Keratinocyte (primary cell): ENCODE measurements at regions not wholly inside any gene's neighbourhood (a gene's known extent, or its start where the extent isn't known, plus 50 kb on each side); places are given as distances from the start of the nearest gene placed in this dataset.
"Not testable (repeated sequence)": the region's sequence is repeated elsewhere in the genome, so short reads cannot be mapped to it uniquely, and the experiment has no call there.

ENCODE experiments used
- DNase-seq: peaks from one replicate; pipeline ENCODE4 v3.0.0-alpha.2; 2011; ENCODE audit warnings: low read depth, missing footprints, low spot score
- FAIRE-seq: peaks from 2 replicates; lab custom pipeline; 2011; peaks lifted over from hg19 to GRCh38; lab: Jason Lieb, UNC
- H2AFZ ChIP-seq: 2 replicates; pipeline ENCODE4 v1.6.0; 2012; ENCODE audit warnings: low read length, control low read depth, inconsistent platforms; ENCODE audit not compliant: control insufficient read depth
- H3K27ac ChIP-seq: 2 replicates; pipeline ENCODE4 v1.5.1; 2011; ENCODE audit warnings: low read length; ENCODE audit not compliant: control insufficient read depth, insufficient read depth
- H3K27me3 ChIP-seq: 3 replicates; pipeline ENCODE4 v1.6.0; 2011; ENCODE audit warnings: low read length; ENCODE audit not compliant: control insufficient read depth, insufficient read depth; ENCODE audit errors: extremely low read depth
- H3K36me3 ChIP-seq, 2 experiments: 2 replicates in 1 of 2; 3 replicates in 1 of 2; pipeline ENCODE4 v1.5.1; 2011; ENCODE audit warnings: low read length in 2 of 2, mild to moderate bottlenecking in 1 of 2; ENCODE audit not compliant: control insufficient read depth in 2 of 2, insufficient read depth in 2 of 2; ENCODE audit errors: extremely low read depth in 1 of 2
- H3K4me1 ChIP-seq: 3 replicates; pipeline ENCODE4 v1.5.1; 2011; ENCODE audit warnings: low read length; ENCODE audit not compliant: control insufficient read depth, insufficient read depth; ENCODE audit errors: extremely low read depth
- H3K4me2 ChIP-seq: 3 replicates; pipeline ENCODE4 v1.6.0; 2011; ENCODE audit warnings: low read depth, low read length; ENCODE audit not compliant: control insufficient read depth, insufficient read depth; ENCODE audit errors: extremely low read depth
- H3K4me3 ChIP-seq, 3 experiments: fragments of 200-600 bp in 1 of 3; sonication (generic) in 1 of 3; 2 replicates in 2 of 3; 3 replicates in 1 of 3; pipeline ENCODE4 v1.5.1; 2011 to 2016; ENCODE audit warnings: low read length in 3 of 3, mild to moderate bottlenecking in 3 of 3, control low read depth in 2 of 3, inconsistent platforms in 1 of 3, low read depth in 1 of 3, mixed read lengths in 1 of 3, mixed run types in 1 of 3, moderate library complexity in 1 of 3; ENCODE audit not compliant: control insufficient read depth in 2 of 3, insufficient read depth in 2 of 3; ENCODE audit errors: extremely low read depth in 1 of 3
- H3K79me2 ChIP-seq: 2 replicates; pipeline ENCODE4 v1.6.0; 2012; ENCODE audit warnings: low read length; ENCODE audit not compliant: control insufficient read depth, insufficient read depth
- H3K9ac ChIP-seq: 3 replicates; pipeline ENCODE4 v1.6.0; 2011; ENCODE audit warnings: low read length; ENCODE audit not compliant: control insufficient read depth, insufficient read depth; ENCODE audit errors: extremely low read depth
- H3K9me1 ChIP-seq: 3 replicates; pipeline ENCODE4 v1.6.0; 2011; ENCODE audit warnings: low read length; ENCODE audit not compliant: control insufficient read depth, insufficient read depth; ENCODE audit errors: extremely low read depth
- H3K9me3 ChIP-seq: 2 replicates; pipeline ENCODE4 v1.5.1; 2012; ENCODE audit warnings: low read depth, low read length; ENCODE audit not compliant: control insufficient read depth
- H4K20me1 ChIP-seq: 3 replicates; pipeline ENCODE4 v1.6.0; 2011; ENCODE audit warnings: low read length; ENCODE audit not compliant: control insufficient read depth, insufficient read depth; ENCODE audit errors: extremely low read depth
- dilution Hi-C: fragments of 300-500 bp; cut with MboI; formaldehyde crosslinking; loops from one replicate; pipeline ENCODE4 v1.7.0; 2020; ENCODE audit warnings: low sequenced_read_pairs; ENCODE audit not compliant: extremely low pct_ligation_motif_present

- H3K9me3 ChIP-seq, DNase-seq, H3K4me3 ChIP-seq, H3K27me3 ChIP-seq, H3K9ac ChIP-seq, H3K4me2 ChIP-seq, H3K79me2 ChIP-seq, H3K27ac ChIP-seq, H3K4me1 ChIP-seq, H2AFZ ChIP-seq, H4K20me1 ChIP-seq, H3K9me1 ChIP-seq, dilution Hi-C loops, H3K36me3 ChIP-seq, FAIRE-seq: not testable (repeated sequence)
Measured at GRCh38 chr6:60477747-60478146, 1808.3 kb downstream of the KHDRBS2 start.

DNA sequence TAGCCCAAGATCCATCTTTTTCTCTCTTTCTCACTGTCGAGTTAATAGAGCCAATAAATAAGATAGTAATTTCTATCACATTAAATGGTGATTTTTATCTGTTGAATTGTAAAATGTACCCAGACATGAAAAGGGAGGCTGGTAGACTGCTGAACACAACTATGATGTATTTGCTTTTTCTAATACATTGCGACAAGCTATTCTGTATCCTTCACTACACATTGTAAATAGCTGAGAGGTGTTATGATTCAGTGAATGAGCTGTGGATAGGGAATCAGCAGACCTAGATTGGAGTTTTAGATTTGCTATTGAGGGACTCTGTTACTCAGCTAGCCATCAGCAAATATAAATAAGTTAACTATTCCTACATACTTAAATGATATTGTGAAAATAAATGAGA lies 1812.2 kb downstream of the KHDRBS2 start:
- H4K20me1 ChIP-seq, DNase-seq, H3K4me3 ChIP-seq, H3K9ac ChIP-seq, H3K4me1 ChIP-seq, H2AFZ ChIP-seq, H3K9me3 ChIP-seq, H3K79me2 ChIP-seq, H3K9me1 ChIP-seq, H3K27ac ChIP-seq, dilution Hi-C loops, H3K36me3 ChIP-seq, H3K27me3 ChIP-seq, H3K4me2 ChIP-seq, FAIRE-seq: not testable (repeated sequence)

GRCh38 chr6:60471426-60471825 lies 1814.6 kb downstream of the KHDRBS2 start:
- H3K36me3 ChIP-seq, DNase-seq, H3K4me3 ChIP-seq, H3K27ac ChIP-seq, H3K9me3 ChIP-seq, H3K79me2 ChIP-seq, H3K4me2 ChIP-seq, H3K4me1 ChIP-seq, H3K9ac ChIP-seq, H2AFZ ChIP-seq, H4K20me1 ChIP-seq, dilution Hi-C loops, FAIRE-seq, H3K9me1 ChIP-seq, H3K27me3 ChIP-seq: not testable (repeated sequence)

DNA sequence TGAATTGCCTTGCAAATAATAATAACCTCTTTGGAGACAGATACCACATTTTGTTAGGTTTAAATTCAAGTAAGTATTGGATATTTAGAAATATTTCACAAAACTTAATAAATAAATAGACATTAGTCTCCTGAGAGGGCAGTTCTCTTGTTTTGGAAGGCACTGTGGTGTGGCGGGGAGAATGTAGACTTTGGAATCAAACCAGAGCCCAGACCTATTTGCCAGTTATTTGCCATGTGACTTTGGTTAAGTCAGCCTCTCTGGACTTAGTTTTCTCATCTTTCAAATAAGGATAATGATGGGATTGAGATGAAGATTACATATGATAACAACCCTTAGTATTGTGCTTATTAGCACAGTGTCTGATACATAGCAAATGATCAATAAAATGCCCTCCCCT lies 1835.6 kb downstream of the KHDRBS2 start:
- H3K4me1 ChIP-seq, H4K20me1 ChIP-seq, H3K36me3 ChIP-seq, H3K9me3 ChIP-seq, H3K4me2 ChIP-seq, H3K9ac ChIP-seq, DNase-seq, H3K9me1 ChIP-seq, FAIRE-seq, H3K4me3 ChIP-seq, dilution Hi-C loops, H3K27ac ChIP-seq, H3K27me3 ChIP-seq, H3K79me2 ChIP-seq, H2AFZ ChIP-seq: not testable (repeated sequence)

- dilution Hi-C loops, H3K4me1 ChIP-seq, DNase-seq, H3K4me2 ChIP-seq, FAIRE-seq, H3K36me3 ChIP-seq, H3K4me3 ChIP-seq, H2AFZ ChIP-seq, H3K27me3 ChIP-seq, H4K20me1 ChIP-seq, H3K9ac ChIP-seq, H3K27ac ChIP-seq, H3K79me2 ChIP-seq, H3K9me3 ChIP-seq, H3K9me1 ChIP-seq: not testable (repeated sequence)
Measured at GRCh38 chr6:60444532-60444931, 1841.5 kb downstream of the KHDRBS2 start.
